PC-9 (cell line): ENCODE measurements at regions not wholly inside any gene's neighbourhood (a gene's known extent, or its start where the extent isn't known, plus 50 kb on each side); places are given as distances from the start of the nearest gene placed in this dataset.

Source experiments
- CTCF ChIP-seq: fragments of 200-600 bp; sonication (generic); conservative IDR thresholded peaks from 2 replicates; pipeline ENCODE4 v1.6.1; 2017; ENCODE audit warnings: mixed run types, antibody characterized with exemption, mild to moderate bottlenecking, moderate library complexity
- EZH2 ChIP-seq: fragments of 200-600 bp; sonication (generic); IDR thresholded peaks from 2 replicates; pipeline ENCODE4 v1.8.0; 2017; ENCODE audit warnings: antibody characterized with exemption, low read depth

- TF ChIP-seq CTCF: no peak
- TF ChIP-seq EZH2: no peak
These were observed 579.1 kb downstream of the BMP2 start for GRCh38 chr20:7346562-7346961.
